HEK293T (cell line): ENCODE measurements at regions not wholly inside any gene's neighbourhood (a gene's known extent, or its start where the extent isn't known, plus 50 kb on each side); places are given as distances from the start of the nearest gene placed in this dataset.

Experiments used
- CTCF ChIA-PET: fragments of 350-600 bp; formaldehyde crosslinking; extraction: SDS; loops from one replicate; lab custom pipeline; 2021; ENCODE audit warnings: antibody characterized with exemption, inconsistent platforms; lab: Yijun Ruan, JAX
- POLR2A ChIA-PET: fragments of 350-600 bp; formaldehyde crosslinking; extraction: SDS; loops from one replicate; lab custom pipeline; 2020; ENCODE audit warnings: antibody characterized with exemption, inconsistent platforms; lab: Yijun Ruan, JAX
- DNase-seq: peaks from one replicate; pipeline ENCODE4 v3.0.0; 2012; ENCODE audit warnings: mixed read lengths; ENCODE audit errors: extremely low spot score
- ARNT ChIP-seq: fragments of 450-650 bp; IDR thresholded peaks from 2 replicates; pipeline ENCODE4 v1.6.1; 2017; ENCODE audit warnings: mild to moderate bottlenecking
- BHLHE40 ChIP-seq: fragments of 450-650 bp; IDR thresholded peaks from 2 replicates; pipeline ENCODE4 v1.6.1; 2016; ENCODE audit warnings: mild to moderate bottlenecking, moderate library complexity, borderline replicate concordance
- CTBP1 ChIP-seq: fragments of 450-650 bp; IDR thresholded peaks from 2 replicates; pipeline ENCODE4 v1.6.1; 2016; ENCODE audit warnings: borderline replicate concordance
- ELF4 ChIP-seq: fragments of 450-650 bp; IDR thresholded peaks from 2 replicates; pipeline ENCODE4 v1.6.1; 2017; ENCODE audit warnings: antibody characterized with exemption
- FOXA1 ChIP-seq: fragments of 450-650 bp; IDR thresholded peaks from 2 replicates; pipeline ENCODE4 v1.6.1; 2016; ENCODE audit warnings: mild to moderate bottlenecking
- FOXK2 ChIP-seq: fragments of 450-650 bp; IDR thresholded peaks from 2 replicates; pipeline ENCODE4 v1.6.1; 2016; ENCODE audit warnings: mild to moderate bottlenecking
- FOXM1 ChIP-seq: fragments of 450-650 bp; IDR thresholded peaks from 2 replicates; pipeline ENCODE4 v1.6.1; 2017; ENCODE audit warnings: mild to moderate bottlenecking, borderline replicate concordance
- HDGF ChIP-seq: fragments of 450-650 bp; IDR thresholded peaks from 2 replicates; pipeline ENCODE4 v1.6.1; 2017; ENCODE audit warnings: antibody characterized with exemption, borderline replicate concordance
- L3MBTL2 ChIP-seq: fragments of 450-650 bp; conservative IDR thresholded peaks from 2 replicates; pipeline ENCODE4 v1.6.1; 2016; ENCODE audit warnings: mild to moderate bottlenecking
- LEF1 ChIP-seq: fragments of 450-650 bp; IDR thresholded peaks from 2 replicates; pipeline ENCODE4 v1.6.1; 2017; ENCODE audit warnings: mild to moderate bottlenecking, borderline replicate concordance
- NFRKB ChIP-seq: fragments of 450-650 bp; IDR thresholded peaks from 2 replicates; pipeline ENCODE4 v1.6.1; 2016; ENCODE audit warnings: mild to moderate bottlenecking, moderate library complexity
- SP1 ChIP-seq: fragments of 450-650 bp; IDR thresholded peaks from 2 replicates; pipeline ENCODE4 v1.6.1; 2017
- SUZ12 ChIP-seq: fragments of 450-650 bp; IDR thresholded peaks from 2 replicates; pipeline ENCODE4 v1.6.1; 2016; ENCODE audit warnings: mild to moderate bottlenecking
- TARDBP ChIP-seq: fragments of 450-650 bp; IDR thresholded peaks from 2 replicates; pipeline ENCODE4 v1.6.1; 2016
- ZNF384 ChIP-seq: fragments of 450-650 bp; IDR thresholded peaks from 2 replicates; pipeline ENCODE4 v1.6.1; 2016
- TF ChIP-seq, protein P1 (sequence below): fragments of 450-650 bp; IDR thresholded peaks from 2 replicates; pipeline ENCODE4 v1.6.1; 2016

DNA sequence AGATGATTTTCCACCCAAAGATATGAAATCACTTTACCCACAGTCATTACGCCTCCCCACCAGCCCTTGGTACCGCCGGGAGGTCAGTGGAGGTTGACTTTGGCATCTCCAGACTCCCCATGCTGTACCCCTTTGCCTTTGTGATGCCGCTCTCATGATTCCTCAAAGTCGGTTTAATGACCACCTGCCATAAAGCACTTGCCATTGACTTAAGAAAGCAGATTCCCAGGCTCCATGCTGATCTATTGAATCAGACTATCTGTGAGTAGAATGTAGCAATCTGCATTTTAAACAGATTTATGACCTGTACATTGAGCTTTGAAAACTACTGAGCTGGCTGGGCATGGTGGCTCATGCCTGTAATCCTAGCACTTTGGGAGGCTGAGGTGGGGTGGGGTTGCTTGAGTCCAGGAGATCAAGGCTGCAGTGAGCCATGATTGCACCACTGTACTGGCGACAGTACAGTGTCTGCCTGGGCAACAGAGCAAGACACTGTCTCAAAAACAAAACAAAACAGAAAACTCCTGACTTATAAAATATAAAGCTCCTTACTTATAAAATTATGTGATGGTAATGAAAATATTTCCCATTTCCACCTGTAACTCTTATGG lies 235.2 kb downstream of the KLF5 start:
- DNase-seq, result no peak
- CTCF ChIA-PET, result interaction anchor here (0.5 kb wide), 1 partner anchor 485 kb away, joined by 3 read pairs; no protein-coding TSS in a partner anchor
- POLR2A ChIA-PET, result no interaction called here
- no peak for TF ChIP-seq ARNT

GRCh38 chr13:73292127-73292526 lies 233.3 kb downstream of the KLF5 start:
- CTCF ChIA-PET, result interaction anchor here (0.6 to 1.8 kb wide), 2 partner anchors 19 to 133 kb away, joined by 4 to 9 read pairs; no protein-coding TSS in a partner anchor
- no peak for DNase-seq
- POLR2A ChIA-PET, result no interaction called here

GRCh38 chr13:73290844-73291243 lies 232.0 kb downstream of the KLF5 start:
- ChIA-PET CTCF (interaction anchor here (1.8 kb wide), 1 partner anchor 18 kb away, joined by 4 read pairs; no protein-coding TSS in a partner anchor), POLR2A (interaction anchor here (1.0 kb wide), 1 partner anchor 8 kb away, joined by 3 read pairs; no protein-coding TSS in a partner anchor)
- DNase-seq, result no peak
- TF ChIP-seq CTBP1 (no peak), FOXA1 (no peak), ELF4 (no peak), SP1 (no peak), LEF1 (no peak), ARNT (no peak), TARDBP (no peak), SUZ12 (no peak), ZNF384 (no peak), BHLHE40 (no peak), NFRKB (no peak), FOXK2 (no peak), HDGF (no peak)
- TF ChIP-seq, protein P1, sequence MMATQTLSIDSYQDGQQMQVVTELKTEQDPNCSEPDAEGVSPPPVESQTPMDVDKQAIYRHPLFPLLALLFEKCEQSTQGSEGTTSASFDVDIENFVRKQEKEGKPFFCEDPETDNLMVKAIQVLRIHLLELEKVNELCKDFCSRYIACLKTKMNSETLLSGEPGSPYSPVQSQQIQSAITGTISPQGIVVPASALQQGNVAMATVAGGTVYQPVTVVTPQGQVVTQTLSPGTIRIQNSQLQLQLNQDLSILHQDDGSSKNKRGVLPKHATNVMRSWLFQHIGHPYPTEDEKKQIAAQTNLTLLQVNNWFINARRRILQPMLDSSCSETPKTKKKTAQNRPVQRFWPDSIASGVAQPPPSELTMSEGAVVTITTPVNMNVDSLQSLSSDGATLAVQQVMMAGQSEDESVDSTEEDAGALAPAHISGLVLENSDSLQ, result no peak

More at GRCh38 chr13:73292127-73292526, 233.3 kb downstream of the KLF5 start:
- TF ChIP-seq L3MBTL2 (no peak), ARNT (no peak), TARDBP (no peak), FOXK2 (no peak), LEF1 (no peak), SUZ12 (no peak), SP1 (no peak), FOXM1 (no peak), BHLHE40 (no peak), ELF4 (no peak), CTBP1 (no peak), ZNF384 (no peak), NFRKB (no peak), HDGF (no peak), FOXA1 (no peak)
- TF ChIP-seq, protein P1, result no peak

- CTCF ChIA-PET, result interaction anchor here (1.6 kb wide), 1 partner anchor 10 kb away, joined by 3 read pairs; no protein-coding TSS in a partner anchor
- TF ChIP-seq FOXA1 (no peak), TARDBP (no peak), LEF1 (no peak), ZNF384 (no peak), ARNT (no peak), BHLHE40 (no peak), NFRKB (no peak), FOXM1 (no peak)
- TF ChIP-seq, protein P1, result no peak
- POLR2A ChIA-PET, result no interaction called here
- no peak for DNase-seq
These were observed 229.8 kb downstream of the KLF5 start for GRCh38 chr13:73288596-73288995.

- TF ChIP-seq NFRKB, result no peak
- no peak for TF ChIP-seq BHLHE40
- TF ChIP-seq L3MBTL2, result no peak
- no peak for TF ChIP-seq TARDBP
- TF ChIP-seq ARNT, result no peak
- no peak for TF ChIP-seq HDGF
- no peak for TF ChIP-seq CTBP1
- TF ChIP-seq SP1, result no peak
- no peak for DNase-seq
These were observed 229.0 kb downstream of the KLF5 start for GRCh38 chr13:73287831-73288230.

GRCh38 chr13:73286942-73287620 lies 228.3 kb downstream of the KLF5 start:
- ChIA-PET POLR2A (interaction anchor here (1.1 kb wide), 1 partner anchor 20 kb away, joined by 4 read pairs; no protein-coding TSS in a partner anchor), CTCF (no interaction called here)
- no peak for TF ChIP-seq FOXK2
- TF ChIP-seq BHLHE40, result no peak
- TF ChIP-seq SP1, result no peak
- TF ChIP-seq FOXA1, result no peak
- no peak for TF ChIP-seq HDGF
- TF ChIP-seq ARNT, result no peak
- TF ChIP-seq, protein P1, result no peak
- TF ChIP-seq FOXM1, result no peak
- TF ChIP-seq ZNF384, result no peak
- no peak for TF ChIP-seq CTBP1
- no peak for TF ChIP-seq L3MBTL2
- no peak for TF ChIP-seq TARDBP
- no peak for TF ChIP-seq ELF4
- TF ChIP-seq NFRKB, result no peak
- TF ChIP-seq LEF1, result no peak
- no peak for TF ChIP-seq SUZ12
- no peak for DNase-seq

More at GRCh38 chr13:73287831-73288230, 229.0 kb downstream of the KLF5 start:
- CTCF ChIA-PET, result no interaction called here
- POLR2A ChIA-PET, result interaction anchor here (1.1 kb wide), 1 partner anchor 21 kb away, joined by 4 read pairs; no protein-coding TSS in a partner anchor
